HCT116 (cell line): ENCODE measurements at regions not wholly inside any gene's neighbourhood (a gene's known extent, or its start where the extent isn't known, plus 50 kb on each side); places are given as distances from the start of the nearest gene placed in this dataset.
A peak's percentile ranks its signal among the peaks of the same experiment; 100 is the strongest.

ENCODE experiments used
- ATAC-seq: fragments of 200-7000 bp; cut with Tn5 transposase; 2 replicates; pipeline ENCODE4 v1.9.1; 2020; ENCODE audit warnings: mild to moderate bottlenecking, moderate library complexity
- BruUV-seq: library from RNA; stranded (reverse); fragments of 400-500 nt; replicated peaks from 2 replicates; lab custom pipeline; 2021; lab: Mats Ljungman, UMichigan
- CTCF ChIA-PET: fragments of 300-600 bp; sonication (Branson Sonifier 250); formaldehyde crosslinking; loops from one replicate; lab custom pipeline; 2021; ENCODE audit warnings: antibody characterized with exemption; lab: Charles Lee
- POLR2A ChIA-PET: fragments of 300-600, 350-600 bp; sonication (Branson Sonifier 250); formaldehyde crosslinking; loops from one replicate; lab custom pipeline; 2021; ENCODE audit warnings: antibody characterized with exemption; lab: Charles Lee
- RAD21 ChIA-PET, 2 experiments: fragments of 300-600 bp; sonication (Branson Sonifier 250); formaldehyde crosslinking; loops; one replicate each; lab custom pipeline; 2023; ENCODE audit warnings: low total read pairs in 2 of 2; ENCODE audit not compliant: uncharacterized antibody in 2 of 2, unreplicated experiment in 2 of 2, low non-redundant PET in 1 of 2; lab: Charles Lee
- DNase-seq: peaks from one replicate; pipeline ENCODE4 v3.0.0-alpha.2; 2010; ENCODE audit warnings: low read depth, low spot score
- H2AFZ ChIP-seq: fragments of 200-600 bp; shearing (Covaris generic), sonication (generic); 2 replicates; pipeline ENCODE4 v1.6.1; 2017; ENCODE audit warnings: low read depth, mixed run types, mixed read lengths, antibody characterized with exemption, low read length; ENCODE audit not compliant: poor library complexity, severe bottlenecking
- H3K27ac ChIP-seq: 2 replicates; pipeline ENCODE4 v1.5.1; 2012; ENCODE audit warnings: low read depth, low read length
- H3K27me3 ChIP-seq: fragments of 200-600 bp; sonication (generic); 2 replicates; pipeline ENCODE4 v1.6.1; 2016; ENCODE audit warnings: mixed run types, low read length, mixed read lengths; ENCODE audit not compliant: insufficient read depth
- H3K36me3 ChIP-seq, 2 experiments: fragments of 200-500 bp in 1 of 2; fragments of 200-600 bp in 1 of 2; sonication (Bioruptor generic) in 1 of 2; sonication (generic) in 1 of 2; 2 replicates each; pipeline versions ENCODE4 v1.5.1 to v1.6.1; 2014 to 2016; ENCODE audit warnings: low read length in 2 of 2, inconsistent platforms in 1 of 2, mixed read lengths in 1 of 2, mixed run types in 1 of 2; ENCODE audit not compliant: insufficient read depth in 2 of 2, control insufficient read depth in 1 of 2
- H3K4me1 ChIP-seq, 2 experiments: fragments of 200-600 bp in 1 of 2; sonication (generic) in 1 of 2; 2 replicates each; pipeline versions ENCODE4 v1.5.1 to v1.6.1; 2012 to 2017; ENCODE audit warnings: low read length in 2 of 2, inconsistent platforms in 1 of 2, mild to moderate bottlenecking in 1 of 2, mixed read lengths in 1 of 2, mixed run types in 1 of 2, moderate library complexity in 1 of 2; ENCODE audit not compliant: insufficient read depth in 2 of 2, control insufficient read depth in 1 of 2
- H3K4me2 ChIP-seq: fragments of 200-600 bp; sonication (generic); 2 replicates; pipeline ENCODE4 v1.6.1; 2017; ENCODE audit warnings: mixed run types, low read length, mixed read lengths
- H3K4me3 ChIP-seq, 2 experiments: fragments of 200-600 bp in 1 of 2; sonication (generic) in 1 of 2; replicated peaks in 1 of 2; 2 replicates each; pipeline ENCODE4 v1.5.1; 2011 to 2016; ENCODE audit warnings: low read length in 2 of 2, control low read depth in 1 of 2, low read depth in 1 of 2, mild to moderate bottlenecking in 1 of 2, mixed read lengths in 1 of 2, mixed run types in 1 of 2
- H3K79me2 ChIP-seq: fragments of 200-600 bp; sonication (generic); 2 replicates; pipeline ENCODE4 v1.6.1; 2017; ENCODE audit warnings: mild to moderate bottlenecking, mixed run types, low read length, moderate library complexity, mixed read lengths; ENCODE audit not compliant: insufficient read depth
- H3K9ac ChIP-seq: fragments of 200-600 bp; sonication (generic); 2 replicates; pipeline ENCODE4 v1.6.1; 2016; ENCODE audit warnings: low read length, mixed read lengths
- H3K9me2 ChIP-seq: fragments of 200-600 bp; sonication (generic), shearing (Covaris generic); 2 replicates; pipeline ENCODE4 v1.6.1; 2017; ENCODE audit warnings: mixed run types, mild to moderate bottlenecking, moderate library complexity; ENCODE audit not compliant: insufficient read depth
- H3K9me3 ChIP-seq, 2 experiments: fragments of 200-500 bp in 1 of 2; fragments of 200-600 bp in 1 of 2; sonication (Bioruptor generic) in 1 of 2; sonication (generic) in 1 of 2; 2 replicates each; pipeline ENCODE4 v1.6.1; 2014 to 2017; ENCODE audit warnings: low read length in 2 of 2, mixed read lengths in 2 of 2, inconsistent platforms in 1 of 2, low read depth in 1 of 2, mild to moderate bottlenecking in 1 of 2, mixed run types in 1 of 2, moderate library complexity in 1 of 2; ENCODE audit not compliant: control insufficient read depth in 1 of 2, insufficient read depth in 1 of 2
- H4K20me1 ChIP-seq: fragments of 200-600 bp; sonication (generic), shearing (Covaris generic); 2 replicates; pipeline ENCODE4 v1.6.1; 2017; ENCODE audit warnings: mixed run types, mild to moderate bottlenecking, moderate library complexity; ENCODE audit not compliant: insufficient read depth
- ATF3 ChIP-seq: IDR thresholded peaks from 2 replicates; pipeline ENCODE4 v1.6.1; 2012
- CBX3 ChIP-seq: IDR thresholded peaks from 2 replicates; pipeline ENCODE4 v1.6.1; 2012; ENCODE audit warnings: low read depth
- CEBPB ChIP-seq: IDR thresholded peaks from 2 replicates; pipeline ENCODE4 v1.6.1; 2012; ENCODE audit warnings: low read depth
- CTCF ChIP-seq, 3 experiments: fragments of 200-600 bp in 1 of 3; sonication (generic) in 1 of 3; IDR thresholded peaks in 2 of 3; conservative IDR thresholded peaks in 1 of 3; 2 replicates each; pipeline ENCODE4 v1.5.1; 2012 to 2017; ENCODE audit warnings: low read depth in 2 of 3, low read length in 2 of 3, antibody characterized with exemption in 1 of 3, borderline replicate concordance in 1 of 3, control low read depth in 1 of 3, mild to moderate bottlenecking in 1 of 3, mixed read lengths in 1 of 3, mixed run types in 1 of 3, moderate library complexity in 1 of 3; ENCODE audit not compliant: insufficient read depth in 1 of 3
- EGR1 ChIP-seq: IDR thresholded peaks from 2 replicates; pipeline ENCODE4 v1.6.1; 2012; ENCODE audit warnings: low read depth
- ELF1 ChIP-seq: IDR thresholded peaks from 2 replicates; pipeline ENCODE4 v1.6.1; 2012; ENCODE audit warnings: low read depth, borderline replicate concordance
- EZH2 ChIP-seq: fragments of 200-600 bp; sonication (generic); IDR thresholded peaks from 2 replicates; pipeline ENCODE4 v1.6.1; 2017; ENCODE audit warnings: antibody characterized with exemption, mixed run types
- EZH2phosphoT487 ChIP-seq: fragments of 200-600 bp; IDR thresholded peaks from 2 replicates; pipeline ENCODE4 v1.6.1; 2018; ENCODE audit warnings: antibody characterized with exemption, borderline replicate concordance
- POLR2A ChIP-seq: IDR thresholded peaks from 2 replicates; pipeline ENCODE4 v1.7.0; 2011; ENCODE audit warnings: borderline replicate concordance; ENCODE audit not compliant: insufficient read depth, insufficient read length; ENCODE audit errors: extremely low read depth
- REST ChIP-seq: IDR thresholded peaks from 2 replicates; pipeline ENCODE4 v1.6.1; 2012; ENCODE audit warnings: low read depth
- SIN3A ChIP-seq: IDR thresholded peaks from 2 replicates; pipeline ENCODE4 v1.6.1; 2012; ENCODE audit warnings: low read depth
- SP1 ChIP-seq: IDR thresholded peaks from 2 replicates; pipeline ENCODE4 v1.6.1; 2012; ENCODE audit warnings: low read depth
- SRF ChIP-seq: IDR thresholded peaks from 2 replicates; pipeline ENCODE4 v1.6.1; 2012; ENCODE audit warnings: low read depth
- YY1 ChIP-seq: IDR thresholded peaks from 2 replicates; pipeline ENCODE4 v1.6.1; 2011; ENCODE audit warnings: low read length, low read depth, moderate library complexity, mild to moderate bottlenecking; ENCODE audit not compliant: insufficient replicate concordance; ENCODE audit errors: extremely low read depth
- ZBTB33 ChIP-seq: IDR thresholded peaks from 2 replicates; pipeline ENCODE4 v1.6.1; 2011; ENCODE audit warnings: mild to moderate bottlenecking, low read length, moderate library complexity; ENCODE audit not compliant: insufficient replicate concordance; ENCODE audit errors: extremely low read depth
- ZFX ChIP-seq: fragments of 450-650 bp; IDR thresholded peaks from 2 replicates; pipeline ENCODE4 v1.6.1; 2017
- intact Hi-C: fragments of 100-400 bp; cut with micrococcal nuclease; formaldehyde crosslinking; loops from 2 replicates; pipeline ENCODE4 v1.10.0; 2022
- TF ChIP-seq, protein P1 (sequence below): IDR thresholded peaks from 2 replicates; pipeline ENCODE4 v1.6.1; 2012

DNA sequence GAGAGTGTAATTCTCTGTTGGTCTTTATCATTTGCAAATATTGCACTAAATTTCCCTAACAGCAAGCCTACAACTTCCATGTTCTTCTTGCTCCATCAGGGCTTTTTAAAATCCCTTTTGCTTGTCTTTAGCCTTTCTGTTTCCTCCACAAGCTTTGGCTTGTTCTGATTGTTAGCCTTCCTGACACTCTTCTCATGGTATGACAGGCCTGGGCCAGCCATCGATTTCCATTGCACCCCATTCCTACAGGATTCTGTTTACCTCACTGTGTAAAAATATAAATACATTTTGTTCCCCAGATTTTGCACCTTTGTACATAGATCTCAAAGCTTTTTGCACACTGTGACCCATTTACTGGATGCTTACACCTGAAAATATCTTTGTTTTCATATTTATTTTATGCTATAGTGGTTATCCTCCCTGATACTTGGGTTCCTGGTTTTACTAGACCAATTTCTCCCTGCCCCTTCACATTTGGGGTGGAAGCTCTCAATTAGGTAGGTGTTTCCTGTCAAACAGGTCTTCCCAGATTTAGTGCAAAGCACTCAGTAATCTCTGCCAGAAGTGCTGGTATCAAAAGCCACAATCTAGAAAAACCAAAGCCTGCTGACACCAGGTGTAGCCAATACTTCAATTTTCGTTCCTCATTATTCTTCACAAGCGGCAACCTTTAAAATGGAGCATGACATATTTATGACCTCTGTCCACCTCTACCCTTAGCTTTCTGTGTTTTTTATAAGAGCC, 57.9 kb upstream of the PPP2R3A start:
- peaks cover 2 to 12% of the 10 kb centered on the region in 2 experiments; a peak in 2 of 4 replicates for H3K4me1 ChIP-seq
- peak; percentile 10; the same call in 1 of the 2 replicates for ATAC-seq
- ChIA-PET CTCF (interaction anchor here (2.1 kb wide), 1 partner anchor 135 kb away, joined by 12 read pairs; no protein-coding TSS in a partner anchor), RAD21 (no interaction called here), POLR2A (no interaction called here)
- no TSS peak for BruUV-seq
- TF ChIP-seq, protein P1, sequence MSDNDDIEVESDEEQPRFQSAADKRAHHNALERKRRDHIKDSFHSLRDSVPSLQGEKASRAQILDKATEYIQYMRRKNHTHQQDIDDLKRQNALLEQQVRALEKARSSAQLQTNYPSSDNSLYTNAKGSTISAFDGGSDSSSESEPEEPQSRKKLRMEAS = no peak
- no peak for TF ChIP-seq REST
- no peak for TF ChIP-seq EZH2phosphoT487
- no peak for TF ChIP-seq ZFX
- no peak for TF ChIP-seq ELF1
- no peak for TF ChIP-seq POLR2A
- TF ChIP-seq SIN3A = no peak
- no peak for TF ChIP-seq YY1
- no peak for TF ChIP-seq CBX3
- no peak for TF ChIP-seq EGR1
- TF ChIP-seq CEBPB = no peak
- no peak for TF ChIP-seq EZH2
- TF ChIP-seq SRF = no peak
- TF ChIP-seq ATF3 = no peak
- TF ChIP-seq ZBTB33 = no peak
- no peak for TF ChIP-seq CTCF (IDR thresholded peaks at IDR 0.05 in 2 of 3, conservative IDR thresholded peaks at IDR 0.05 in 1 of 3; ENCODE audit: borderline replicate concordance in 1 of 3, insufficient read depth in 1 of 3, low read depth in 2 of 3, low read length in 2 of 3)
- TF ChIP-seq SP1 = no peak
- no peaks in the 10 kb centered on the region for H3K9me2 ChIP-seq
- H3K27me3 ChIP-seq = no peaks in the 10 kb centered on the region
- H3K9ac ChIP-seq = no peak overlapping the region
- H3K9me3 ChIP-seq = no peaks in the 10 kb centered on the region
- peak overlapping the region; percentile 44 for H3K4me2 ChIP-seq
- H2AFZ ChIP-seq = no peak overlapping the region
- no peaks in the 10 kb centered on the region for H3K36me3 ChIP-seq
- no peaks in the 10 kb centered on the region for H4K20me1 ChIP-seq
- H3K4me3 ChIP-seq = no peak overlapping the region; a peak in 1 of 4 replicates
- intact Hi-C loops = no loop called here
- no peak for DNase-seq
- no peaks in the 10 kb centered on the region for H3K79me2 ChIP-seq
- no peak overlapping the region for H3K27ac ChIP-seq
